Colonic mucosa (tissue), 4 donors: ENCODE measurements at regions not wholly inside any gene's neighbourhood (a gene's known extent, or its start where the extent isn't known, plus 50 kb on each side); places are given as distances from the start of the nearest gene placed in this dataset.

Source experiments
- DNase-seq: peaks from one replicate; pipeline ENCODE4 v3.0.0-alpha.2; 2020
- H3K27ac ChIP-seq: fragments of 200-600 bp; one replicate; pipeline ENCODE4 v1.8.0; 2021
- H3K27me3 ChIP-seq: fragments of 200-600 bp; one replicate; pipeline ENCODE4 v1.8.0; 2021
- H3K36me3 ChIP-seq: fragments of 200-600 bp; one replicate; pipeline ENCODE4 v1.8.0; 2021
- H3K4me1 ChIP-seq: fragments of 200-600 bp; one replicate; pipeline ENCODE4 v1.8.0; 2021; ENCODE audit warnings: mild to moderate bottlenecking
- H3K4me3 ChIP-seq: fragments of 200-600 bp; one replicate; pipeline ENCODE4 v1.8.0; 2021
- H3K9ac ChIP-seq, 2 donors: one replicate each; pipeline ENCODE4 v1.7.0; 2013; ENCODE audit warnings: control low read depth in 2 of 2, low read depth in 2 of 2, low read length in 2 of 2
- H3K9me3 ChIP-seq: fragments of 200-600 bp; one replicate; pipeline ENCODE4 v1.8.0; 2021
- CTCF ChIP-seq: fragments of 200-600 bp; IDR thresholded peaks from one replicate; pipeline ENCODE4 v1.8.0; 2022; ENCODE audit warnings: antibody characterized with exemption, mild to moderate bottlenecking
- intact Hi-C: fragments of 100-400 bp; cut with DNase I; formaldehyde crosslinking; loops from one replicate; pipeline ENCODE4 v1.14.1; 2022
- donor health status: healthy.
- donor health status: DM: no; HTN: no; CAD: no.
- donor health status: DM: no; HTN: no; CAD: no.

GRCh38 chr1:29969576-29969975 lies 733.3 kb downstream of the PTPRU start:
- DNase-seq: no peak
- no peaks in the 10 kb centered on the region for H3K4me1 ChIP-seq
- no peak overlapping the region for H3K9ac ChIP-seq
- no peaks in the 10 kb centered on the region for H3K36me3 ChIP-seq
- H3K9me3 ChIP-seq: no peaks in the 10 kb centered on the region
- TF ChIP-seq CTCF: no peak
- no peak overlapping the region for H3K27ac ChIP-seq
- intact Hi-C loops: no loop called here
- H3K4me3 ChIP-seq: no peak overlapping the region
- no peaks in the 10 kb centered on the region for H3K27me3 ChIP-seq

- no peaks in the 10 kb centered on the region for H3K27me3 ChIP-seq
- H3K36me3 ChIP-seq: no peaks in the 10 kb centered on the region
- H3K9ac ChIP-seq: no peak overlapping the region
- DNase-seq: no peak
- no peak for TF ChIP-seq CTCF
- intact Hi-C loops: no loop called here
- no peak overlapping the region for H3K4me3 ChIP-seq
- H3K27ac ChIP-seq: no peak overlapping the region
- no peaks in the 10 kb centered on the region for H3K4me1 ChIP-seq
- no peaks in the 10 kb centered on the region for H3K9me3 ChIP-seq
These were observed 730.9 kb downstream of the PTPRU start for GRCh38 chr1:29967261-29967660.

DNA sequence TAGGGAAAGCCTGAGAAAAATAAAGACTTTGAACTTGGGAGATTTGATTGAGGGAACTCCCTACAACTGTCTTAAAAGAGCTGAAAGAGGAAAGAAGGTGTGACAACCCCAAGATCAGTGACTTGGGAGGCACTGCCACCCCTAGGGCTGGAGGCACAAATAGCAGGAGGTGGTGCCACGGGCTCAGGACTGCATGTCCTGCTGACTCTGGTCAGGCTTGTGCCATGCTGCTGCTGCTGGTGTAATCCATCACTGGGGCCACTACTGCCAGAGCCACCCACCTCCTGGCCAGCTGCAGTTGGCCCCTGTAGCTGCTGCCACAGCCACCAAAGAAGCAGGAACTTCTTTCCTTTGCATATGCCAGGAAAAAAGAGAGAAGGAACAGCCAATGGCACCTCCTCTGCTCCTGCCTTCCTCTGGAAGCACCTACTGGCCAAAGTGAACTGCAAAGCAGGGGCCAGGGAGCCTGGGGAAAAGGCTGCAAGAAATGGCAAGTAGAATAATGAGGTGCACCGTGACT lies 730.3 kb downstream of the PTPRU start:
- H3K9me3 ChIP-seq: no peaks in the 10 kb centered on the region
- no peak for TF ChIP-seq CTCF
- no peak overlapping the region for H3K4me3 ChIP-seq
- H3K9ac ChIP-seq: no peak overlapping the region
- no peaks in the 10 kb centered on the region for H3K4me1 ChIP-seq
- H3K36me3 ChIP-seq: no peaks in the 10 kb centered on the region
- intact Hi-C loops: no loop called here
- DNase-seq: no peak
- H3K27me3 ChIP-seq: no peaks in the 10 kb centered on the region
- H3K27ac ChIP-seq: no peak overlapping the region

DNA sequence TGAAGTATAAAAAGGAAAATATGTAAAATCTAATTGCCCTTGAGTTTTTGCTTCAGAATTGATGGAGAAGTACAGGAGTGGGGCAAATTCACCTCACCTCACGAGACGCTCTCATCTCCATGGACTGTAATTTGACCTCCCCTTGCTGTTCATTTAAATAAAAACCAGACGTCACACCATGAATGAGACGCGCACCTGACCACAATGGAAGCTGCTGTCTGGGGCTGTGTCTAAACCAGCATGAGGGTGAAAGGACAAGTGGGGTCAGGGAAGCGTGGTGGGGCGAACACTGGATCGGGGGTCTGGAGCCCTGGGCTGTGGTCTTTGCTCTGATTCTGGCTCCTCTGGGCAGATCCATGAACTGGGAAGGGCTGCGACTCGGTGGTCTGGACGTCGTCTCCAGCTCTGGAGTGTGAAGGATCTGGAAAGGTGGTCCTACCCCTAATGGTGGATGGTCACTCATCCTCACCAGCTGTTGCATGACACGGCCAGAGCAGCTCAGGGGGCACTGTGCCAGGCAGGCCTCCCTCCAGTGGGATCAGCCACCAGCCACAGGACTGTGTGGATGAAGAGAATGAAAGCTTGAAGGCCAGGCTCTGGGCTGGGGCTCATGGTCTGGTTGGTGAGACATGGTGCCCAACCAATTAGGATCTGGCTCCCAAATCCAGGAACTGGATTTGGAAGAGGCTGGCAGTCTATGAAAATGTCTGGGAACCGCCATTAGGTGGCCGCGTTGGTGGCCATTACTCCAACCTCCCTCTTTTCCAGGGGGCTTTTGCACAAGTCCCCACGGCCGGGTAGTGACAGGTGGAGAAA lies 728.6 kb downstream of the PTPRU start:
- Histone ChIP-seq H3K9me3 (no peaks in the 10 kb centered on the region), H3K4me1 (no peaks in the 10 kb centered on the region), H3K27ac (no peak overlapping the region), H3K36me3 (no peaks in the 10 kb centered on the region), H3K27me3 (no peaks in the 10 kb centered on the region), H3K4me3 (no peak overlapping the region), H3K9ac (no peak overlapping the region)
- intact Hi-C loops: no loop called here
- no peak for DNase-seq
- no peak for TF ChIP-seq CTCF

DNA sequence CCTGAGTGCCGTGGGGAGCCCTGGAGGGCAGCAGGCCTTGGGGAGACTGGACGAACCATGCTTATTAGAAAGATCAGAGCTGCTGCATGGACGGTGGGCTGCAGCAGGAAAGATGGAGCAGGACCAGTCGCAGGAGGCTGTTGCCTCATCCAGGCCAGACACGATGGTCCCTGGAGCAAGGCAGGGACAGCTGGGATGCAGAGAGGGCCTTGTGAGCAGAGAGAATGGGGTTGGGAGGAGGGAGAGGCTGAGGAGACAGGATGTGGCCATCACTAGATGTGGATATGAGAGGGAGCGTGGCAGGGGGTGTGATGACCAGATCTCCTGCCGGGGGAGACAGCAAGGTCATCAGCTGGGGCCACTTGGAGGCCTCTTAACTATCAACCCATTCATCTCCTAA lies 727.6 kb downstream of the PTPRU start:
- TF ChIP-seq CTCF: no peak
- Histone ChIP-seq H3K36me3 (no peaks in the 10 kb centered on the region), H3K4me1 (no peaks in the 10 kb centered on the region), H3K9ac (no peak overlapping the region), H3K27me3 (no peaks in the 10 kb centered on the region), H3K9me3 (no peaks in the 10 kb centered on the region), H3K4me3 (no peak overlapping the region), H3K27ac (no peak overlapping the region)
- DNase-seq: no peak
- intact Hi-C loops: no loop called here
